ENCODE measurements at regions not wholly inside any gene's neighbourhood (a gene's known extent, or its start where the extent isn't known, plus 50 kb on each side); places are given as distances from the start of the nearest gene placed in this dataset.

DNA sequence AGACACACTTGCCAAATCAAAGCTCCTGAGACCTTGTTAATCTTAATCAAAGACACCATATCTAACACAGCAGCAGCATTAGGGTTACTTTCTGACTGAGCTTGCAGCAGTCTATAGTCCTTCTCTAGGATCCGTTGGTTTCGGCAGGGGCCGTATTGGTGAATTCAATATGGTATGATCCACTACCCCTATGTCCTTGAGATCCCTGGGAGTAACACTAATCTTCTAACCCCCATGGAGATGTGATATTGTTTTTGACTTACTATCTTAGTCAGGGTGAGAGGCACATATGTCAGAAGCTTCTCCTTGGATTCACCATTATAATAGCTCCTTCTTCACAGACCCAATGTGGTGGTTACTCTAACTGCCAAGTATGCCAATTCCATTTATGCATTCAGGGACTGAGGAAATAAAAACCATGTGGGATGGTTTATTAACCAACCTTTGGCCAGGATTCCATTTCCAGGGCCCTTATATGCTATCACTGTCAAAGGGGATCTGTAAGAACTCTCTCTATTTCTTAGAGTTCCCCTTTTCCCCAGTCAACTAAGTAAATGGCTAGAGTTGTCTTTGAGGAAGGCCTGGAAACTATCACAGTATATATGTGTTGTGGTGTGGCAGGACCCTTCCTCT, 673.6 kb upstream of the USP24 start:
- no peak for TF ChIP-seq FOXM1 (IDR thresholded peaks at IDR 0.05; ENCODE audit: borderline replicate concordance, low read depth)
- no peak for TF ChIP-seq TAF1 (IDR thresholded peaks at IDR 0.05; ENCODE audit: low read depth)
- TF ChIP-seq EP300 (IDR thresholded peaks at IDR 0.05; ENCODE audit: borderline replicate concordance), result no peak
- no peak for TF ChIP-seq YY1 (IDR thresholded peaks at IDR 0.05; ENCODE audit: low read depth)
- TF ChIP-seq, protein P1, sequence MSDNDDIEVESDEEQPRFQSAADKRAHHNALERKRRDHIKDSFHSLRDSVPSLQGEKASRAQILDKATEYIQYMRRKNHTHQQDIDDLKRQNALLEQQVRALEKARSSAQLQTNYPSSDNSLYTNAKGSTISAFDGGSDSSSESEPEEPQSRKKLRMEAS (IDR thresholded peaks at IDR 0.05), result no peak
- TF ChIP-seq NFIC (IDR thresholded peaks at IDR 0.05), result no peak
- no peak for TF ChIP-seq CEBPB (IDR thresholded peaks at IDR 0.05)
- TF ChIP-seq EGR1 (IDR thresholded peaks at IDR 0.05), result no peak
